ENCODE measurements at regions not wholly inside any gene's neighbourhood (a gene's known extent, or its start where the extent isn't known, plus 50 kb on each side); places are given as distances from the start of the nearest gene placed in this dataset.

- intact Hi-C loops (cut with micrococcal nuclease) = no loop called here
- H3K4me3 ChIP-seq = no peak overlapping the region
These were observed 55.8 kb upstream of the ABL1 start for GRCh38 chr9:130779153-130779855.

GRCh38 chr9:130780415-130780814 lies 54.6 kb upstream of the ABL1 start:
- no peak for DNase-seq
- Histone ChIP-seq H3K27me3 (ENCODE audit: low read depth) (no peaks in the 10 kb centered on the region), H3K4me3 (peak overlapping the region; percentile 23), H3K27ac (replicated peaks) (peak overlapping the region; percentile 71), H3K4me1 (peaks cover 64% of the 10 kb centered on the region), H3K9me3 (replicated peaks) (peaks cover 6% of the 10 kb centered on the region), H3K36me3 (no peaks in the 10 kb centered on the region)
- intact Hi-C loops (cut with micrococcal nuclease) = no loop called here
- TF ChIP-seq CTCF (IDR thresholded peaks at IDR 0.05; ENCODE audit: borderline replicate concordance) = no peak

More at GRCh38 chr9:130779153-130779855, 55.8 kb upstream of the ABL1 start:
- Histone ChIP-seq H3K27ac (replicated peaks) (peak overlapping the region; percentile 71), H3K27me3 (ENCODE audit: low read depth) (no peaks in the 10 kb centered on the region), H3K9me3 (replicated peaks) (peaks cover 9% of the 10 kb centered on the region), H3K36me3 (no peaks in the 10 kb centered on the region), H3K4me1 (peaks cover 53% of the 10 kb centered on the region)
- DNase-seq = no peak
- no peak for TF ChIP-seq CTCF (IDR thresholded peaks at IDR 0.05; ENCODE audit: borderline replicate concordance)

GRCh38 chr9:130780865-130781504 lies 54.1 kb upstream of the ABL1 start:
- intact Hi-C loops (cut with micrococcal nuclease) = no loop called here
- Histone ChIP-seq H3K36me3 (no peaks in the 10 kb centered on the region), H3K27me3 (ENCODE audit: low read depth) (no peaks in the 10 kb centered on the region), H3K4me3 (peak overlapping the region; percentile 23), H3K4me1 (peaks cover 70% of the 10 kb centered on the region), H3K27ac (replicated peaks) (peak overlapping the region; percentile 71), H3K9me3 (replicated peaks) (peaks cover under 1% of the 10 kb centered on the region)
- no peak for TF ChIP-seq CTCF (IDR thresholded peaks at IDR 0.05; ENCODE audit: borderline replicate concordance)
- peak; percentile 56 for DNase-seq

- Histone ChIP-seq H3K27ac (replicated peaks) (peak overlapping the region; percentile 71), H3K4me1 (peaks cover 76% of the 10 kb centered on the region), H3K36me3 (no peaks in the 10 kb centered on the region), H3K27me3 (ENCODE audit: low read depth) (no peaks in the 10 kb centered on the region), H3K4me3 (peak overlapping the region; percentile 23), H3K9me3 (replicated peaks) (no peaks in the 10 kb centered on the region)
- no peak for DNase-seq
- intact Hi-C loops (cut with micrococcal nuclease) = no loop called here
- TF ChIP-seq CTCF (IDR thresholded peaks at IDR 0.05; ENCODE audit: borderline replicate concordance) = no peak
These were observed 53.5 kb upstream of the ABL1 start for GRCh38 chr9:130781569-130781968.

- no peak overlapping the region for H3K4me3 ChIP-seq
- no peaks in the 10 kb centered on the region for H3K9me3 ChIP-seq (replicated peaks)
- H3K27me3 ChIP-seq (ENCODE audit: low read depth) = no peaks in the 10 kb centered on the region
- no peak for DNase-seq
- H3K4me1 ChIP-seq = peaks cover 81% of the 10 kb centered on the region
- peak overlapping the region; percentile 71 for H3K27ac ChIP-seq (replicated peaks)
- intact Hi-C loops (cut with micrococcal nuclease) = no loop called here
- TF ChIP-seq CTCF (IDR thresholded peaks at IDR 0.05; ENCODE audit: borderline replicate concordance) = no peak
- no peaks in the 10 kb centered on the region for H3K36me3 ChIP-seq
These were observed 52.0 kb upstream of the ABL1 start for GRCh38 chr9:130782886-130783530.

Data from left ventricle myocardium inferior (tissue), 1 donor.